ENCODE measurements at regions not wholly inside any gene's neighbourhood (a gene's known extent, or its start where the extent isn't known, plus 50 kb on each side); places are given as distances from the start of the nearest gene placed in this dataset.

DNA sequence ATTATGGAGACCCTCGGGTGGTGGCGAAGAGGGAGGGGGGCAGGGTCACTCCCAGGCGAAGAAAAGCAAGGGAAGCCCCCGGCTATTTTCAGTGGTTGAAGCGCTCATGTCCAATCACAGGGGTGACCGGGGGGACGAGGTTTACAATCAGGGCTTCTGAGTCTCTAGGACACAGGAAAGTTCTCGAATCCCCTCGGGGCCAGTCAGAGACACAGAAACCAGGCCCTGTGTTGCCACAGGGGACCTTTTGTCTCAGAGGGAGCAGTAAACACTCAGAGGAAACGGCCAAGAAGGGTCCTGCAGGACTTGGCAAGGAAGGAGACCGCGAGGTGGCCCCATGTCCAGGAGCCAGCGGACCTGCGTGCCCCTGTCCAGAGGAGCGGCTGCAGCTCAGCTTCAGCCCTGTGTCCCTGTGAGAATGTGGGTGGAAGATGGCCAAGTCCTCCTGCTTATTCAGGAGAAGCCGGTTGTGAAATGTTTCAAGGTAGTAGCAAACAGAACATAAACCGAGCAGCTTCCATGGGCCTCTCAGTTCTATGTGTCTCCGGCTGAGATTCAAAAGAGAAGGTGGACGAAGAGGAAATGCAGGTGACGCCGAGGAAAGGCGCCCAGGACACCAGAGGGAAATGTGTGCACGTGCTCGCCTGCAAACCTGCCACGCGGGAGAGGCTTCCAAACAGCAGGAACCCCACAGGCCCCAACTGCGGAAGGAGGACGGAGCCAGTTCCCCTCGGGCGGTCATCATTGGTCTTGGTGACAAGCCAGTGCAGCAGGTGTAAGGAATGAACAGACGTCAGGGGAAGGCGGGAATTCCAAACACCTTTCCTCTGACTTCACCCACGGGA, 357.6 kb downstream of the BRD1 start:
- no peak for DNase-seq (ENCODE audit: low read depth)
- TF ChIP-seq, protein P1, sequence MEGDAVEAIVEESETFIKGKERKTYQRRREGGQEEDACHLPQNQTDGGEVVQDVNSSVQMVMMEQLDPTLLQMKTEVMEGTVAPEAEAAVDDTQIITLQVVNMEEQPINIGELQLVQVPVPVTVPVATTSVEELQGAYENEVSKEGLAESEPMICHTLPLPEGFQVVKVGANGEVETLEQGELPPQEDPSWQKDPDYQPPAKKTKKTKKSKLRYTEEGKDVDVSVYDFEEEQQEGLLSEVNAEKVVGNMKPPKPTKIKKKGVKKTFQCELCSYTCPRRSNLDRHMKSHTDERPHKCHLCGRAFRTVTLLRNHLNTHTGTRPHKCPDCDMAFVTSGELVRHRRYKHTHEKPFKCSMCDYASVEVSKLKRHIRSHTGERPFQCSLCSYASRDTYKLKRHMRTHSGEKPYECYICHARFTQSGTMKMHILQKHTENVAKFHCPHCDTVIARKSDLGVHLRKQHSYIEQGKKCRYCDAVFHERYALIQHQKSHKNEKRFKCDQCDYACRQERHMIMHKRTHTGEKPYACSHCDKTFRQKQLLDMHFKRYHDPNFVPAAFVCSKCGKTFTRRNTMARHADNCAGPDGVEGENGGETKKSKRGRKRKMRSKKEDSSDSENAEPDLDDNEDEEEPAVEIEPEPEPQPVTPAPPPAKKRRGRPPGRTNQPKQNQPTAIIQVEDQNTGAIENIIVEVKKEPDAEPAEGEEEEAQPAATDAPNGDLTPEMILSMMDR (IDR thresholded peaks at IDR 0.05; ENCODE audit: low read depth, low read length, missing control alignments), result no peak
- H3K4me3 ChIP-seq (ENCODE audit: low read depth, low read length), result no peak overlapping the region

DNA sequence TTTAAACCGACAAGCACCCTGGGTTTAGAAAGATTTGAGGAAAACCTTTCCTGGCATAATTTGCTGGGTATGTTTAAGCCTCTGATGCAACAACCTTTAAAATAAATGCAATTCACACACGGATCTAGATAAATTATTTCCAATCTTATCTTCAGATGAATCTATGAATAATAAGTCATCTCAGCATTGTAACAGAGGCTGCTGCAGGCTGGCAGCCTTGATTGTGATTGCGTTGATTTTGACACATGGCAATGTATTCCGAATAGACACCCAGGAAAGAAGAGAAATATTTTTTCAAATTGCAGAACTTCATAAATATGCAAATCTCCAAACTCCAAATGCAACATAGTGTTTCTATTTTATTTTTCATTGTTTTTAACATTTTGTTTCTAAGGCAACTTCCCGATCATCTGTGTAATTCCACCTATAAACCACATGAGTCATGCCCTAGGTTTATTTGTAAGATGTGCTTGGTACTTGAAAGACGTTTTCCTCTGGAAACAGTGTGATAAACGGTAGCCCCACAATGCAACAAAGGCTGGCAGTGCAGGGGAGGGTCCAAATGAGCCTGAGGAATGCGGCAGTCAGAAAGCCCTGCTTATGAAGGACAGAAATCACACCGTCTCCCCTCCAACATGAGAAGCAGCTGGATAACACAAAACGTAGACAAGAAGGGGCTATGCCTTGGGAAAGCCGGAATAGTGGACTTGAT, 359.0 kb downstream of the BRD1 start:
- DNase-seq (ENCODE audit: low read depth), result no peak
- no peak overlapping the region for H3K4me3 ChIP-seq (ENCODE audit: low read depth, low read length)
- TF ChIP-seq, protein P1 (IDR thresholded peaks at IDR 0.05; ENCODE audit: low read depth, low read length, missing control alignments), result no peak

- DNase-seq (ENCODE audit: low read depth), result no peak
- TF ChIP-seq, protein P1 (IDR thresholded peaks at IDR 0.05; ENCODE audit: low read depth, low read length, missing control alignments), result no peak
- no peak overlapping the region for H3K4me3 ChIP-seq (ENCODE audit: low read depth, low read length)
Observed at GRCh38 chr22:49466878-49467595, 360.6 kb downstream of the BRD1 start.

GRCh38 chr22:49464037-49464436, 363.6 kb downstream of the BRD1 start:
- no peak overlapping the region for H3K4me3 ChIP-seq (ENCODE audit: low read depth, low read length)
- TF ChIP-seq, protein P1 (IDR thresholded peaks at IDR 0.05; ENCODE audit: low read depth, low read length, missing control alignments), result no peak
- DNase-seq (ENCODE audit: low read depth), result no peak

DNA sequence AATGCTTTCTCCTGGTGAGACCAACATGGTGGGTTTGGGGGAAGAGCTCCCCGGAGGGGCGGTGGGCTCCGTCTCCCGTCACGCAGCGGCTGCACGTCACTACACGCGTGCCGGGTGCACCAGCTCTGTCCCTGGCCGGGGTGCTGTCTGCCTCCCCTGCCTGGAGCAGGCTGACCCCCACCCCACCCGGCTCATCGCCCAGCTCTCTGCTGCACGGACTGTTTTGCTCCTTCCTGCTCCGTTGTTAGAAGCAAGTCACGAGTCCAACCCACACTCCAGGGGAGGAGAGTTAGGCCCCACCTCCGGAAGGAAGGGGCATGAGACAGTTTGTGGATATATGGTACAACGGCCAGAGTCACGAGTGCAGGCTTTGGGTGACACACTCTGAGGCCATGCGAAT, 364.9 kb downstream of the BRD1 start:
- TF ChIP-seq, protein P1 (IDR thresholded peaks at IDR 0.05; ENCODE audit: low read depth, low read length, missing control alignments), result no peak
- DNase-seq (ENCODE audit: low read depth), result no peak
- no peak overlapping the region for H3K4me3 ChIP-seq (ENCODE audit: low read depth, low read length)

DNA sequence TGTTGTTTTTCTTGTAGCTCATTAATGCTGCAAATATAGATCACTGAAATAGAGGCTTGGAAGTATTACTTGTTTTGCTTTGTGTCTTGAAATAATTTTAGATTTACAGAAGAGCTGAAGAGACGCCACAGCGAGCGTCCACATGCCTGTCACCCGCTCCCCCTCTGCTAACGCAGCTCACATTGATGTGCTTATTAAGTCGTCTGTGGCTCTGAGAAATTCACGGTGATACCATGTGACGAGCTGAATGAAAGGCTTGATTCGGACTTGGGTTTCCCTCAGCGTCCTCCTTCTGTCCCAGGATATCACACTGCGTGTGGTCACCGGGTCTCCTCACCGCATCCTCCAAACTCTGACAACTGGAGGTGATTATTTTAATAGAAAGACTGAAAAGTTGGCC, 365.4 kb downstream of the BRD1 start:
- DNase-seq (ENCODE audit: low read depth), result no peak
- no peak overlapping the region for H3K4me3 ChIP-seq (ENCODE audit: low read depth, low read length)

More for the DNA sequence above, 365.4 kb downstream of the BRD1 start:
- TF ChIP-seq, protein P1 (IDR thresholded peaks at IDR 0.05; ENCODE audit: low read depth, low read length, missing control alignments), result no peak
